WTC11 (cell line): ENCODE measurements at regions not wholly inside any gene's neighbourhood (a gene's known extent, or its start where the extent isn't known, plus 50 kb on each side); places are given as distances from the start of the nearest gene placed in this dataset.

Experiments
- ATAC-seq: fragments of 200-7000 bp; cut with Tn5 transposase; 2 replicates; pipeline ENCODE4 v1.10.0; 2021; ENCODE audit warnings: mild to moderate bottlenecking, moderate library complexity
- CTCF ChIA-PET: fragments of 300-600 bp; sonication (Branson Sonifier 250); formaldehyde crosslinking; loops from one replicate; lab custom pipeline; 2021; ENCODE audit warnings: antibody characterized with exemption; lab: Charles Lee
- POLR2A ChIA-PET: fragments of 350-600 bp; sonication (Branson Sonifier 250); formaldehyde crosslinking; loops from one replicate; lab custom pipeline; 2021; ENCODE audit warnings: antibody characterized with exemption; lab: Charles Lee
- DNase-seq: peaks from one replicate; pipeline ENCODE4 v3.0.0; 2021; ENCODE audit warnings: low spot score
- H3K27ac Mint-ChIP-seq: 2 replicates; pipeline ENCODE4 v1.8.0; 2021; ENCODE audit warnings: mixed read lengths
- H3K27me3 Mint-ChIP-seq: 2 replicates; pipeline ENCODE4 v1.8.0; 2021; ENCODE audit warnings: low read depth, mild to moderate bottlenecking, moderate library complexity, mixed read lengths
- H3K36me3 Mint-ChIP-seq: 2 replicates; pipeline ENCODE4 v1.8.0; 2021; ENCODE audit warnings: mixed read lengths
- H3K4me1 Mint-ChIP-seq: 2 replicates; pipeline ENCODE4 v1.8.0; 2022; ENCODE audit warnings: mixed read lengths
- H3K4me3 Mint-ChIP-seq: 2 replicates; pipeline ENCODE4 v1.8.0; 2021; ENCODE audit warnings: mild to moderate bottlenecking, moderate library complexity, mixed read lengths
- H3K9me3 Mint-ChIP-seq: 2 replicates; pipeline ENCODE4 v1.8.0; 2021; ENCODE audit warnings: mixed read lengths
- ATF1 ChIP-seq: sonication (generic); formaldehyde crosslinking; IDR thresholded peaks from 2 replicates; pipeline ENCODE4 v1.8.1; 2023; ENCODE audit warnings: mild to moderate bottlenecking, moderate library complexity, missing genetic modification reagents
- CBFB ChIP-seq: sonication (generic); formaldehyde crosslinking; IDR thresholded peaks from 2 replicates; pipeline ENCODE4 v1.8.1; 2022; ENCODE audit warnings: mild to moderate bottlenecking, low read depth, missing genetic modification reagents
- CREM ChIP-seq: sonication (generic); formaldehyde crosslinking; IDR thresholded peaks from 2 replicates; pipeline ENCODE4 v1.8.1; 2022; ENCODE audit warnings: mild to moderate bottlenecking, missing genetic modification reagents, moderate library complexity
- E2F5 ChIP-seq: sonication (generic); formaldehyde crosslinking; IDR thresholded peaks from 2 replicates; pipeline ENCODE4 v1.8.1; 2022; ENCODE audit warnings: mild to moderate bottlenecking, moderate library complexity, missing genetic modification reagents
- ELF4 ChIP-seq: sonication (generic); formaldehyde crosslinking; IDR thresholded peaks from 2 replicates; pipeline ENCODE4 v1.8.1; 2022; ENCODE audit warnings: low read depth, mild to moderate bottlenecking, moderate library complexity, missing genetic modification reagents
- ERG ChIP-seq: fragments of 250-450 bp; sonication (Bioruptor Pico); IDR thresholded peaks from 2 replicates; pipeline ENCODE4 v1.8.0; 2021; ENCODE audit warnings: mild to moderate bottlenecking
- FOXK1 ChIP-seq: sonication (generic); formaldehyde crosslinking; IDR thresholded peaks from 2 replicates; pipeline ENCODE4 v1.8.0; 2022; ENCODE audit warnings: mild to moderate bottlenecking, moderate library complexity, missing genetic modification reagents
- HMGA2 ChIP-seq: fragments of 250-450 bp; sonication (Bioruptor Pico); IDR thresholded peaks from 2 replicates; pipeline ENCODE4 v1.4.0; 2021; ENCODE audit warnings: mild to moderate bottlenecking, moderate library complexity
- JAZF1 ChIP-seq: fragments of 250-450 bp; sonication (Bioruptor Pico); IDR thresholded peaks from 2 replicates; pipeline ENCODE4 v1.9.0; 2021; ENCODE audit warnings: moderate library complexity, mild to moderate bottlenecking, inconsistent platforms
- MAX ChIP-seq: sonication (generic); formaldehyde crosslinking; IDR thresholded peaks from 2 replicates; pipeline ENCODE4 v1.8.0; 2022; ENCODE audit warnings: mild to moderate bottlenecking, missing genetic modification reagents
- SOX15 ChIP-seq: fragments of 250-450 bp; sonication (Bioruptor Pico); IDR thresholded peaks from 2 replicates; pipeline ENCODE4 v1.9.0; 2021; ENCODE audit warnings: mild to moderate bottlenecking
- SP1 ChIP-seq: sonication (generic); formaldehyde crosslinking; conservative IDR thresholded peaks from 2 replicates; pipeline ENCODE4 v1.8.1; 2022; ENCODE audit warnings: missing genetic modification reagents
- TCF7 ChIP-seq: sonication (generic); formaldehyde crosslinking; IDR thresholded peaks from 2 replicates; pipeline ENCODE4 v1.8.0; 2022; ENCODE audit warnings: mild to moderate bottlenecking, low read depth, missing genetic modification reagents, moderate library complexity
- TP53 ChIP-seq: sonication (generic); formaldehyde crosslinking; IDR thresholded peaks from 2 replicates; pipeline ENCODE4 v1.8.1; 2023; ENCODE audit warnings: mild to moderate bottlenecking, missing genetic modification reagents
- ZMAT4 ChIP-seq: fragments of 250-450 bp; sonication (Bioruptor Pico); IDR thresholded peaks from 2 replicates; pipeline ENCODE4 v1.9.0; 2021; ENCODE audit warnings: mild to moderate bottlenecking
- ZNF138 ChIP-seq: sonication (generic); formaldehyde crosslinking; conservative IDR thresholded peaks from 2 replicates; pipeline ENCODE4 v1.8.1; 2022; ENCODE audit warnings: mild to moderate bottlenecking, moderate library complexity, missing genetic modification reagents
- ZNF219 ChIP-seq: sonication (generic); formaldehyde crosslinking; IDR thresholded peaks from 2 replicates; pipeline ENCODE4 v1.8.0; 2023; ENCODE audit warnings: missing genetic modification reagents, mild to moderate bottlenecking, borderline replicate concordance
- TF ChIP-seq, protein P1 (sequence below): sonication (generic); formaldehyde crosslinking; IDR thresholded peaks from 2 replicates; pipeline ENCODE4 v1.8.1; 2023; ENCODE audit warnings: mild to moderate bottlenecking, missing genetic modification reagents, moderate library complexity
- TF ChIP-seq, protein P2 (sequence below): sonication (generic); formaldehyde crosslinking; IDR thresholded peaks from 2 replicates; pipeline ENCODE4 v1.8.1; 2023; ENCODE audit warnings: mild to moderate bottlenecking, missing genetic modification reagents
- TF ChIP-seq, protein P3 (sequence below): fragments of 250-450 bp; sonication (Bioruptor Pico); IDR thresholded peaks from 2 replicates; pipeline ENCODE4 v1.9.0; 2021; ENCODE audit warnings: mild to moderate bottlenecking, borderline replicate concordance
- TF ChIP-seq, protein P4 (sequence below): sonication (generic); formaldehyde crosslinking; conservative IDR thresholded peaks from 2 replicates; pipeline ENCODE4 v1.8.1; 2022; ENCODE audit warnings: mild to moderate bottlenecking, missing genetic modification reagents

GRCh38 chr6:140027219-140027618 is 652.8 kb upstream of the CITED2 start (continued):
- TF ChIP-seq, protein P1, sequence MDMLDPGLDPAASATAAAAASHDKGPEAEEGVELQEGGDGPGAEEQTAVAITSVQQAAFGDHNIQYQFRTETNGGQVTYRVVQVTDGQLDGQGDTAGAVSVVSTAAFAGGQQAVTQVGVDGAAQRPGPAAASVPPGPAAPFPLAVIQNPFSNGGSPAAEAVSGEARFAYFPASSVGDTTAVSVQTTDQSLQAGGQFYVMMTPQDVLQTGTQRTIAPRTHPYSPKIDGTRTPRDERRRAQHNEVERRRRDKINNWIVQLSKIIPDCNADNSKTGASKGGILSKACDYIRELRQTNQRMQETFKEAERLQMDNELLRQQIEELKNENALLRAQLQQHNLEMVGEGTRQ: no peak
- no peak for TF ChIP-seq CBFB (CRISPR knock-in tag)
- TF ChIP-seq HMGA2 (CRISPR knock-in tag): no peak

DNA sequence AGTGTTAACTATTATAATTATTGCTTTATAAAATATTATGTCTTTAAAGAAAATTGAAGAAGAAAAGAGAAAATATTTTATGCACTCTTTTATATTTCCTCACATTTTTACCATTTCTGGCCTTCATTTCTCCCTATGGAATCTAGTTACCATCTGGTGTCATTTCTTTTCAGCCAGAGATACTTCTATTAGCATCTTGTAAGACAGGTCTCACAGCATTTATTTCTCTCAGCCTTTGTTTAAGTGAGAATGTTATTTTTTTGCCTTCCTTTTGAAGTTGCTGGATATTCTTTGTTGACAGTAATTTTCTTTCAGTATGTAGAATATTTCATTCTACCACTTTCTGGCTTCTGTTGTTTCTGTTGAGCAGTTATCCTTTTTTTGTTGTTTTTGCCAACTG is 652.1 kb upstream of the CITED2 start:
- no peak for TF ChIP-seq SP1 (CRISPR knock-in tag)
- TF ChIP-seq CREM: no peak
- Mint-ChIP-seq H3K4me1 (no peaks in the 10 kb centered on the region), H3K4me3 (no peak overlapping the region), H3K27ac (no peak overlapping the region), H3K27me3 (no peaks in the 10 kb centered on the region), H3K9me3 (peaks cover 34% of the 10 kb centered on the region), H3K36me3 (peaks cover 16% of the 10 kb centered on the region)
- ChIA-PET CTCF (no interaction called here), POLR2A (no interaction called here)
- ATAC-seq (no peak), DNase-seq (no peak)

- Mint-ChIP-seq H3K4me1 (no peaks in the 10 kb centered on the region), H3K27me3 (peaks cover 4% of the 10 kb centered on the region), H3K4me3 (no peak overlapping the region), H3K9me3 (peaks cover 47% of the 10 kb centered on the region), H3K36me3 (peaks cover 30% of the 10 kb centered on the region), H3K27ac (no peak overlapping the region)
- no peak for ATAC-seq
- CTCF ChIA-PET: no interaction called here
- POLR2A ChIA-PET: no interaction called here
- no peak for DNase-seq
- TF ChIP-seq SOX15 (CRISPR knock-in tag): no peak
- no peak for TF ChIP-seq E2F5 (CRISPR knock-in tag)
- TF ChIP-seq, protein P1: no peak
- TF ChIP-seq ZNF138 (CRISPR knock-in tag): no peak
- TF ChIP-seq, protein P2, sequence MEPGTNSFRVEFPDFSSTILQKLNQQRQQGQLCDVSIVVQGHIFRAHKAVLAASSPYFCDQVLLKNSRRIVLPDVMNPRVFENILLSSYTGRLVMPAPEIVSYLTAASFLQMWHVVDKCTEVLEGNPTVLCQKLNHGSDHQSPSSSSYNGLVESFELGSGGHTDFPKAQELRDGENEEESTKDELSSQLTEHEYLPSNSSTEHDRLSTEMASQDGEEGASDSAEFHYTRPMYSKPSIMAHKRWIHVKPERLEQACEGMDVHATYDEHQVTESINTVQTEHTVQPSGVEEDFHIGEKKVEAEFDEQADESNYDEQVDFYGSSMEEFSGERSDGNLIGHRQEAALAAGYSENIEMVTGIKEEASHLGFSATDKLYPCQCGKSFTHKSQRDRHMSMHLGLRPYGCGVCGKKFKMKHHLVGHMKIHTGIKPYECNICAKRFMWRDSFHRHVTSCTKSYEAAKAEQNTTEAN: no peak
- TF ChIP-seq, protein P3, sequence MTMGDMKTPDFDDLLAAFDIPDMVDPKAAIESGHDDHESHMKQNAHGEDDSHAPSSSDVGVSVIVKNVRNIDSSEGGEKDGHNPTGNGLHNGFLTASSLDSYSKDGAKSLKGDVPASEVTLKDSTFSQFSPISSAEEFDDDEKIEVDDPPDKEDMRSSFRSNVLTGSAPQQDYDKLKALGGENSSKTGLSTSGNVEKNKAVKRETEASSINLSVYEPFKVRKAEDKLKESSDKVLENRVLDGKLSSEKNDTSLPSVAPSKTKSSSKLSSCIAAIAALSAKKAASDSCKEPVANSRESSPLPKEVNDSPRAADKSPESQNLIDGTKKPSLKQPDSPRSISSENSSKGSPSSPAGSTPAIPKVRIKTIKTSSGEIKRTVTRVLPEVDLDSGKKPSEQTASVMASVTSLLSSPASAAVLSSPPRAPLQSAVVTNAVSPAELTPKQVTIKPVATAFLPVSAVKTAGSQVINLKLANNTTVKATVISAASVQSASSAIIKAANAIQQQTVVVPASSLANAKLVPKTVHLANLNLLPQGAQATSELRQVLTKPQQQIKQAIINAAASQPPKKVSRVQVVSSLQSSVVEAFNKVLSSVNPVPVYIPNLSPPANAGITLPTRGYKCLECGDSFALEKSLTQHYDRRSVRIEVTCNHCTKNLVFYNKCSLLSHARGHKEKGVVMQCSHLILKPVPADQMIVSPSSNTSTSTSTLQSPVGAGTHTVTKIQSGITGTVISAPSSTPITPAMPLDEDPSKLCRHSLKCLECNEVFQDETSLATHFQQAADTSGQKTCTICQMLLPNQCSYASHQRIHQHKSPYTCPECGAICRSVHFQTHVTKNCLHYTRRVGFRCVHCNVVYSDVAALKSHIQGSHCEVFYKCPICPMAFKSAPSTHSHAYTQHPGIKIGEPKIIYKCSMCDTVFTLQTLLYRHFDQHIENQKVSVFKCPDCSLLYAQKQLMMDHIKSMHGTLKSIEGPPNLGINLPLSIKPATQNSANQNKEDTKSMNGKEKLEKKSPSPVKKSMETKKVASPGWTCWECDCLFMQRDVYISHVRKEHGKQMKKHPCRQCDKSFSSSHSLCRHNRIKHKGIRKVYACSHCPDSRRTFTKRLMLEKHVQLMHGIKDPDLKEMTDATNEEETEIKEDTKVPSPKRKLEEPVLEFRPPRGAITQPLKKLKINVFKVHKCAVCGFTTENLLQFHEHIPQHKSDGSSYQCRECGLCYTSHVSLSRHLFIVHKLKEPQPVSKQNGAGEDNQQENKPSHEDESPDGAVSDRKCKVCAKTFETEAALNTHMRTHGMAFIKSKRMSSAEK (CRISPR knock-in tag): no peak
- no peak for TF ChIP-seq TP53 (CRISPR knock-in tag)
- no peak for TF ChIP-seq FOXK1 (CRISPR knock-in tag)
- no peak for TF ChIP-seq MAX (CRISPR knock-in tag)
- no peak for TF ChIP-seq ERG
- TF ChIP-seq JAZF1 (CRISPR knock-in tag): no peak
- TF ChIP-seq, protein P4, sequence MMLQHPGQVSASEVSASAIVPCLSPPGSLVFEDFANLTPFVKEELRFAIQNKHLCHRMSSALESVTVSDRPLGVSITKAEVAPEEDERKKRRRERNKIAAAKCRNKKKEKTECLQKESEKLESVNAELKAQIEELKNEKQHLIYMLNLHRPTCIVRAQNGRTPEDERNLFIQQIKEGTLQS (CRISPR knock-in tag): no peak
- TF ChIP-seq TCF7 (CRISPR knock-in tag): no peak
- no peak for TF ChIP-seq ATF1
- TF ChIP-seq ZNF219 (CRISPR knock-in tag): no peak
- no peak for TF ChIP-seq SP1 (CRISPR knock-in tag)
- TF ChIP-seq ELF4 (CRISPR knock-in tag): no peak
- no peak for TF ChIP-seq ZMAT4 (CRISPR knock-in tag)
These were observed 650.7 kb upstream of the CITED2 start for GRCh38 chr6:140025171-140025570.
